ENCODE measurements at regions not wholly inside any gene's neighbourhood (a gene's known extent, or its start where the extent isn't known, plus 50 kb on each side); places are given as distances from the start of the nearest gene placed in this dataset.

DNA sequence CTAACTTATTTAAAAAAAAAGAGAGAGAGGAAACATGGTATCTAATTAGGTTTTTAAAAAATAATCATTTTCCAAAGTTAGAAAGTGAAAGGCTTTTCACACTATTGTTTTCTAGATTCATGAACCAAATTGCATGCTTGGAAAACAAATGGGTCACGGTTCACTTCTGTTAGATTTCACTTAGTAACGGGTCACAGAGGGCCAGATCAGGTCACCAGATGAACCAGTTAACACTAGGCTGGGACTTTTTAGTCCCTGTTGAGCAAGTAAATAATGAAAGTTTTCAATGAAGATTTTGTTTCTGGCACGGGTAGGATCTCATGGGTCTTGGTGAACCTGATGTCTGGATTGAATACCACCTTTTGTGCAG, 207.2 kb upstream of the RFX3 start:
- DNase-seq (ENCODE audit: low read depth in 4 of 4, low spot score in 3 of 4), result no peak

DNA sequence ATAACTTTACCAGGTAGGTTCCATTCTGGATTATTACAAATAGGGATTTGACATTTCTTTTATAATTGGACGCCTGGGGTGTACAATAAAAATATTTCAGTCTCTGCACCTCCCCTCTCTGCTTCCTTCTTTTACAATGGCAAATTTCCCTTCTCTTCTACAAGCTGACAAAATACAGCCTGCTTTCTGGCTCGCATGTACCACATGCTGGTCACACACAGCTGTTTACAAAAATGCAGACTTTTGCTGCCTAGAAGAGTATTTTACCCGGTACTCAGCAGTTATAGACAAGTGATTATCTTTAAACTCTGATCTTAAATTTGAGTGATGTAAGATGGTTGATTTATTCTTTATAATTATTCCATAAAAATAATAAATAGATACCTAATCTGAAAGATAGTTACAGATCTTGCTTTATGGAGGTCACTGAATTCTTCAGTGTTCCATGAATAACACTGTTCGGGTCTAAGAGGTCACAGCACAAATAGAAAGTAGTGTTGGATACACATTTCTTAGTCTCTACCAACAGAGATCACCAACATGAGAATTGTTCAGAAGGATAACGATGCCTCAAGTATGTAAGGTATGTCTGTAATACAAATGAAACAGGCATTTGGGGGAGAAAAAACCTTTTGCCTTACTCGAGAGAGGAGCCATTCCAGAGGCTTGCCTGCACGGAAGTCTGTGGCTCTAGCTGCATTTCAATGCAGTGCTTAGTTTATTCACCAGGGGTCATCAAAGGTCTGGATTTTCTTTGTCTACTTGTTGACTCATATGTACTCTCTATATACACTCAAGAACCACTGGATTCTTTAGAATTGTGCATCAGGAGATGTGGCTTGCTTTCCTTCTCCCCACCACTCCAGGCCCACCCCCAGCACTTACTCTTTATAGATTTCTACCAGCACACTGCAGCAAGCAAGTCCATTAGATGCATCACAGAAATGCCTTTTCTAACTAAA, 206.6 kb upstream of the RFX3 start:
- DNase-seq (ENCODE audit: low read depth in 4 of 4, low spot score in 3 of 4), result peak; percentile 66 to 78 (median 76)

DNA sequence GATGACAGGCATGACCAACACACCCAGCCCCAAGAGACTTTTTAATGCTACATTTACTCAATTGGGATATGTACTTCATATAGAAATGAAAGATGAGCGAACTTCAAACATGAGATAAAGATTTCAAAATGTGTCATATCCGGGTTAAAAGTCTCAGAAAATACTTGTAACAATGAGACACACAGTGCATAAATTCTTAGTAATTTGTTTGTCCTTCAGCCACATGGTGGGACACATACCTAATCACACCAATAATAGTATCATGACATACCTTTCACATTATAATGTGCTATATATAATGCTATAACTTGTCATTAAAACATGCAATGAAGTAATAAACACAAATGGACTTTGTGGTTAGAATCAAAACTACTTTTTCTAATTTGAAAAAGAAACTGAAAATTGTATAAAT, 204.7 kb upstream of the RFX3 start:
- DNase-seq (ENCODE audit: low read depth in 4 of 4, low spot score in 3 of 4), result no peak

DNA sequence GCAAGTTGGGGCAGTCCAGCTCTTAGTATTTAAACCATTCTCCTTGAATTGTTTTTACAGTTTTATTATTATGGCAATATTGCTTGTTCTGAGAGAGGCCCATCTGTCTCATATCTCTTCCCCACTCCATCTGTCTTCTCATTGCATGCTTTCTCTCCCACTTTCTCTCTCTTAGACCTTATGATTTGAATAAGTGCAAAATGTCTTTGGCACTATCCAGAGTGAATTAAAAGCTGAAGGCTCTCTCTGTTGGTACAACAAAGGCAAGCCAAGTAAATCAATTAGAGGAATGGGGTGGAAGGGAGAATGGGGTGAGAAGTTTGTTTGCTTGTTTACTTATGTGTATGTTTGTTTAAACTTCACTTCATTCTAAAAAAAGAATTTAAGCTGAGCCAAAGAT, 195.3 kb upstream of the RFX3 start:
- DNase-seq (ENCODE audit: low read depth in 4 of 4, low spot score in 3 of 4), result no peak

DNA sequence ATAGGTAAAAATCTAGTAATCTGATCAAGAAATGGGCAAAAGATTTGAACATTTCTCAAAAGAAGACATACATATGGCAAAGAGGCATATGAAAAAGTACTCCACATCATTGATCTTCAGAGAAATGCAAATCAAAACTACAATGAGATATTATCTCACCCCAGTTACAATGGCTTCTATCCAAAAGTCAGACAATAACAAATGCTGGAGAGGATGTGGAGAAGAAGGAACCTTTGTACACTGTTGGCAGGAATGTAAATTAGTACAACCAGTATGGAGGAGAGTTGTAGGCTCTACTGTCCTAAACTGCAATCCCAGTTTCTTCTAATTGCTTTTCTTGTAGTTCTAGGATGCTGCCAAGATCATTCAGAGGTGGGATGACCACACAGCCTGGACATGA, 193.5 kb upstream of the RFX3 start:
- DNase-seq (ENCODE audit: low read depth in 4 of 4, low spot score in 3 of 4), result no peak

DNA sequence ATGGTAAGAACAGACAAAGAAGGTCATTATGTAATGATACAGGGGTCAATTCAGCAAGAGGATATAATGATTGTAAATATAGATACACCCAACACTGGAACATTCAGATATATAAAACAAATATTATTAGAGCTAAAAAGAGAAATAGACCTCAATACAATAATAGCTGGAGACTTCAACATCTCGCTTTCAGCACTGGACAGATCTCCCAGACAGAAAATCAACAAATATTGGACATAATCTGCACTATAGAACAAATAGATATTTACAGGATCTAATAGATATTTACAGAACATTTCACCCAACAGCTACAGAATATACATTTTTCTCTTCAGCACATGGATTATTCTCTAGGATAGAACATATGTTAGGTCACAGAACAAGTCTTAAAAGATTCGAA, 190.6 kb upstream of the RFX3 start:
- no peak for DNase-seq (ENCODE audit: low read depth in 4 of 4, low spot score in 3 of 4)

DNA sequence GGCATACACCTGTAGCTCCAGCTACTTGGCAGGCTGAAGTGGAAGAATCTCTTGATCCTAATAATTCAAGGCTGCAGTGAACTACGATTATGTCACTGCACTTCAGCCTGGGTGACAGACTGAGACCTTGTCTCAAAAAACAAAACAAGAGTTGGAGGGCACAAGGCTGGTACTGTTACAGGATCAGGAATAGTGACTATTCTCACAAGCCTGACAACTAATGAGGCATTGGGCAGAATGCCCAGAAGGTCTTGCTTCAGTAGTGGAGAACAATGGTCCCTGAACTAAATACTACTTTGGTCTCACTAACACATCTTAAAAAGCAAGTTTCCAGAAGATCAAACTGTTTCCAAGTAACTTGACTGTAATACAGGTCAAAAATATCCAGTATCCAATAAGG, 182.9 kb upstream of the RFX3 start:
- DNase-seq (ENCODE audit: low read depth in 4 of 4, low spot score in 3 of 4), result peak in 2 of 4 donors; percentile 12 to 42

DNA sequence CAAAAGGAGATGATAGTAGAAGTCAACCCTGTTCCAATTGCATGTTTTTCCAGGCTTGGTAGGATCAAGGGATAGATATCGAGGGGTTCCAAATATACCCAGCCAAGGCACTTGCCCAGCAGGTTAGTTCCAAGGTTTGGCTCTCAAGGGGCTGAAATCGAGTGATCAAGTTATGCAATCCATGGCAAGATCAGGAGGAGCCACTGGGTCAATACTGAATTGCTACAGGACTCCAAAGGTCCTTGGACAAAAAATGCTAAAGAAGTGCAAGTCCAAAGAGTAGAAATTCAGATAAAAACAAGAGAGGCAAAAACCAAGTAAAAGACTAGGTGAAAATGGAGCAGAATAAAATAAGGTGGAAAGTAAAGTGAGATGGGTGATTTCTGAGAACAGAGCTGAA, 179.1 kb upstream of the RFX3 start:
- no peak for DNase-seq (ENCODE audit: low read depth in 4 of 4, low spot score in 3 of 4)

DNA sequence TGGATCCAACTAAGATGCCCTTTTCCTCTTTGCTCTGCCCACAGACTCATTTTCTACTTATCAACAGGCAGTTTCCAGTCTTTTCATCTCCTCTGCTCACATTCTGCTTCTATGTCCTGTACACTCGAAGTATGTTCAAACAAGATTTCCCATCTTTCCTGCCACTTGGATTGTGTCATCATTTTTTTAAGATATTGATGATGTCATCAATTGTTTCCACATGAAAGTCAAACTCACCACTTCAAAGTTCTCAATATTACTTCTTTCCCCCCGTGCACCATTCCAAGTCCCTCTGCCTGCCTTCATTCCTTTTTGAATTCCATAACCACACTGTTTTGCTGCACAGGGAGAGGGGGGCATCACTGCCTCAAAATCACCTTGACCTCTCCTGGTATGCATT, 175.0 kb upstream of the RFX3 start:
- DNase-seq (ENCODE audit: low read depth in 4 of 4, low spot score in 3 of 4), result no peak

DNA sequence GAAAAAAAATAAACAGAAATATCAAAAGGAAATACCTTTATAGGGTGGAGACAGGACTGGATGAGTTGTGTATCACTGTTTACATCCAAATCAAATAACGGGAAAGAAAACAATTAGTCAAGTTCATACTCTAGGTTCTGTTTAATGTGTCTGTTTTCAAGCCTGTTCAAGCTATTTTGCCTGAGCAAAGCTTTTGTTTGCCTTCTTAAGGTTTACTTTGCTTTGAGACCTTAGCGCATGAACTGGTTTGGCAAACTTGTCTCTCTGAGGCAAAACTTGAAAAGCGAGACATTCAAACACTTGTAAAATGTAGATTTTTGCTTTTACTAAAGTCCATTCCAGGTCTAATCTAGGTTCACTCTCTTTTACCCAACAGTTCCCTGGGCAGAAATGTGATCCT, 174.1 kb upstream of the RFX3 start:
- DNase-seq (ENCODE audit: low read depth in 4 of 4, low spot score in 3 of 4), result no peak

DNA sequence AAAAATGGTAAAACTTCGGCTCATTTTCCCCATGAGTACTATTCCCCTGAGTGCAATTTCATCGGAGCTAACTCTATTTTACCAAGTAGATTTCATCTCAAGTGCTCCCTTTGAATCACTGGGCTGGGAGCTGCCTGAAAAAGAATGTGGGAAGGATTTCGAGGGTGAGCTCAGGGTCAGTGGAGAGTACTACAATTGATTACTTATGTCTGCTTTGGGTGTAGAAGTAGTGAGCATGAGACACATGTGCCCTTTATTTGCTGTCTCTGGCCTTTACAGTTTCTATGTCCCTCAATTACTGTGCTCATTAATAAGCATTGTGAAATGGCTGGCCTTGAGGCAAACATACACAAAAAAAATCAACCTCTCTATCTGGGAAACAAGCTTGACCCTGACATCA, 172.7 kb upstream of the RFX3 start:
- no peak for DNase-seq (ENCODE audit: low read depth in 4 of 4, low spot score in 3 of 4)

DNA sequence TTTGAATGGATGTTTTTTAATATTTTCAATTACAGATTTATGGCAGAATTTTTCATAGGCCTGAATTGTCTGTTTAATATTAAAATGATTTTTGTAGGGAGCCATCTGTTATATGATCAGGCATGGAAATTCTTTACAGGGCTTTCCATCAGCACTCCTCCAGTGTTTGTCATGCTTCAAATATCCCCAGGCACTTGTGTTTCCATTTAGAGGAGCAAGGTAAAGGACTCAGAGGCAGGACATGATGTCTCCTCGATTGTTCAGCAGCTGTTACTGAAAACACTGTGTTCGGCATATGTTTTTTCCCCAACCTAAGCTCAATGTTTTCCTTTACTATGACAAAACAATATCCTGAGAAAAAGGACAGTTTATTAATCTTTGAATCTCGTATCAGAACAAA, 172.3 kb upstream of the RFX3 start:
- DNase-seq (ENCODE audit: low read depth in 4 of 4, low spot score in 3 of 4), result no peak

DNA sequence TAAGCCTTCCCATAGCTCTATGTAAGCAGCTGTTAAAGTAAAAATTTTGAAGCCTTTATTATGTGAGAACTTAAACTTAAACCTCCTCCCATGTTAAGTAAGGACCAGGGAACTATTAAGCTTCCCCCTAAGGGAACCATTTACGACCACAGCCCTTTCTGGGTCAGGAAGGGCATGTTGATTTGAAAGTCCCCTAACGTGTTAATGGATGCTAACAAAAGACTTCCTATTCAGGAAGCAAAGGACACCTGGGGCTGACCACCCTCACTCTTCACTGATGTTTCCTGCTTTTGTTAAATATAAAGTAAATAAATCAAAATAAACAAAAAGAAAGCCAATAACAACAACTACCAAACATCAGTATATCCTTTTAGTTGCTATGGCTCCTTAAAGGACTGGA, 170.6 kb upstream of the RFX3 start:
- no peak for DNase-seq (ENCODE audit: low read depth in 4 of 4, low spot score in 3 of 4)

DNA sequence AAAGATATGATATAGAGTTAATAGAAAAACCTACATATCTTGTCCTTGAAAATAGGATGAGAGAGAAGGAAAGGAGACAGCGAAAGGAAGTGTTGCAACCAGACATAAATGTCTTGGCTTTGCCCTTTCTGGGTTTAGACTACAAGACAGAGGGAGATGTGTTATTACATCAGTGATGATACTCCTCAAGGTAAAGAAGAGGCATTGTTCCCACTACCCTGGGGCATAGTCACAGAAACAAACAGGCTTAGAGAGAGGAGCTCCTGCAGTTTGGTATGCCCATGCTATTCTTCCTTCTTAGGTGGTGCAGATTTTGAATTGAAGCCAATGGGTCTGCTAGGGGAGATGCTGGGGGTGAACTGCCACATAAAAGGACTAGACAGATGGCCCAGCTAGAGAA, 166.8 kb upstream of the RFX3 start:
- DNase-seq (ENCODE audit: low read depth in 4 of 4, low spot score in 3 of 4), result no peak

DNA sequence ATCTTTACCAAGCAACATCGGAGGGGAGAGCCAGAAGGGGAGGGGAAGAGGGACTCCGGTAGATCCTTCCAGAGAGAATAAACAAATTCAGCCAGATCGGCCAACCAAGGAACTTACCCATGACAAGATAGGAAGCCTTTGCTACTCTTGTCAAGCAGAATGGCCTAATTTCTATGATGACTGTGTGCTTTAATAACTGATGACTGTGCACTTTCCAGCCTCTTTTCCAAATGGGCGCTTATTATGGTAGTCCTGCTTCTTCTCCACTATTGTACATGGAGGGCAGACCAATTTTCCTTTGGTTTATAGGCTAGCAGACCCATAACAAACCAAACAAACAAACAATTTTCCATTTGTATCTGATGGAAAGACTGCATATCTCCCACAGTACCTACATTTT, 163.8 kb upstream of the RFX3 start:
- DNase-seq (ENCODE audit: low read depth in 4 of 4, low spot score in 3 of 4), result no peak

DNA sequence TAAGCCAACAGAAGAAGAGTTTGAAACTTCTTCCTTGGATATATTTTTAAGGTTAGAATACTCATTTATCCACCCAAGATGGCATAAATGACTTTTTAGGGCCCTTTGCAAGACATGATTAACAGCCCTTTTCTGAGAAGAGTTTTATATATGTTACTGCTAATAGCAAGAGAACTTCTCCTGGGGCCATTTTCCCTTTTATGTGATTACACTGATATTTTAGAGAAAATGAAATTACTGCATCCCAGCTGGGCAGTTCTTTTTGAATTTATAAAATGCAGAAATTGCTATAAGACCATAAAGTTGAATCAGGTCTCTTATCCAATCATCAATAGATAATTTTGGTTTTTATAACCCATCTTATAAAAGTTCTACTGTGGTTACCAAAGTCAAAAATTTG, 161.3 kb upstream of the RFX3 start:
- DNase-seq (ENCODE audit: low read depth in 4 of 4, low spot score in 3 of 4), result no peak

DNA sequence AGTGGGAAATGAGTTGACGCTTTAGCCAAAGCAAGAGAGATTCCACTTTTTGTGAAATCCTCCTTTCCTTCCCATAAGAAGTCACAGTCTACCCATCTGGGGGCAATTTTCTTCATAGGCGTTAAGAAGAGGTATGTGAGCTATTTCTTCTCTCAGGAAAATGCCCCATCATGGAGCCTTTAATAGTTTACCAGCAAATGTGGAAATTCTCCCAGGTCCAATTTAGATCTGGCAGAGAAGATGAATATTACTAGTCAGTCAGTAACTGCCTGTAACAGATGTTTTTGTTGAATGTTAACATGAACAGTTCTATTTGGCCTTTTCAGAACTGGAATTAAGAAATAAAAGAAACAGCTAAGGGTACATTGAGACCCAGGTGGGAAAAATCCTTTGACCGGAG, 156.4 kb upstream of the RFX3 start:
- no peak for DNase-seq (ENCODE audit: low read depth in 4 of 4, low spot score in 3 of 4)

DNA sequence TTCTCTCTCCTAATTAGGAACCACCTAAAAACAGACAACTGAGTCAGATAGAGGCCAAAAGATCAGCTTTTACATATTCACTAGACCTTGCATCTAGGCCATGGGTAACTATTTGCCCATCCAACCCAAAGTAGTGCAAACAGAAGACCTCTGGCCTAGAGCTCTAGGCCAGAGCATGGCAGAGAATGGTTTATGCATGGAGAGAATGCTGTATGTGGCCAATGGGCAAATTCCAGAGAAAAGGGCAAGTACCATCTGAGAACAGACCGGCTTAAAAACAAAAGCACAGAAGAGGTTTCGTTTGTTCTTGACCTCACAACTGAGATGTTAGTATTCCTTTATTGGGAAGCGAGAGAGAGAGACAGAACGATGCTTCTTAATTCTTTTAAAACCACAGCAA, 151.7 kb upstream of the RFX3 start:
- DNase-seq (ENCODE audit: low read depth in 4 of 4, low spot score in 3 of 4), result no peak

DNA sequence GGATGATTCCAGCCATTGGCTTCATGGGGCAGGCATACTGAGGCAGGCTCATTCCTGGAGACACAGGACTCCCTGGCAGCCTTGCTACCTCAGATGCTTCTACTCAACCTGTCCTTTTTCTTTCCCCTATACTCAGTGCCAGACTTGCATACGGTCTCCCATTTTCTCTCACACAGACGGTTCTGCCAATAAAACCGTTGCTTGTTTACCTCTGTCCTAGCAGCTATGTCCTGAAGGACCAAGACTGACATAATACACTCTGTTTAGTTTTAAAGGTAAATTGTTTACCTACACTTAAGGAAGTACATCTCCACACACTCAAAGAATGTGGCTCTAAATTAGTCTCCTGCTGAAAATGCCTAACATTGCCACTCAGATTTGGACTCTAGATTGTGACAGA, 151.0 kb upstream of the RFX3 start:
- no peak for DNase-seq (ENCODE audit: low read depth in 4 of 4, low spot score in 3 of 4)

DNA sequence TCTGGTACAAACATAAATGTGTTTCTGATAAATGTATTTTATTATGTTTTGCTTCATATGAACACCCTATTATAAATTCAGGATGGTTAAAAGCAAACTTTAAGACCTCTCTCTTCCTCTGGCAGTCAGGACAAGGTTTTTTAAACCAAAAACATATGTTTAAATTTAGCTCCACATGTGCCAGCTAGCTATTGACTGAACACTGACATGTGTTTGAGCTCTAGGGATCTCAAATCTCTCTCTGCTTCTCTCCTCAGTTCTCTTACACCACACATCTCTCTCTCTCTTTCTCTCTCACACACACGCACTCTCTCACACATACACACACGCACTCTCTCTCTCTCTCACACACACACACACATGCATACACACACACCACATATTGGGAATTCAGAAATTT, 150.1 kb upstream of the RFX3 start:
- no peak for DNase-seq (ENCODE audit: low read depth in 4 of 4, low spot score in 3 of 4)

DNA sequence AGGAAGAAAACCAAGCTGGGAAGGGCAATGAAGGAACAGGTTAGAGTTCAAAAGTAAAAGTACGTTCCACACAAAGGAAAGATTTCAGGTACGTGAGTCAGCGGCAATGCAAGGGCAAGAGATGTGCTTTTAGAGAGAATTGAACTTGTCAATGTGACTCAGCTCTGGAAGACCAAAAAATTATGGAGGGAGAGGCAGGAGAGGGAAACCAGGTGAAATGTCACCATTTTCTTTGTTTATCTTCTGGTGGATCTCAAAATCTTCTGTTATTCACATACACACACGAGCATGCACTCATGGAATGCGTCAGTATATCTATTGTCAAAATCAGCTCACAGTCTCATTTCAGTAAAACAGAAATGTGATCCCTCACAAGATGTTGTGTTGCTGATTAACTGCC, 148.8 kb upstream of the RFX3 start:
- DNase-seq (ENCODE audit: low read depth in 4 of 4, low spot score in 3 of 4), result no peak

DNA sequence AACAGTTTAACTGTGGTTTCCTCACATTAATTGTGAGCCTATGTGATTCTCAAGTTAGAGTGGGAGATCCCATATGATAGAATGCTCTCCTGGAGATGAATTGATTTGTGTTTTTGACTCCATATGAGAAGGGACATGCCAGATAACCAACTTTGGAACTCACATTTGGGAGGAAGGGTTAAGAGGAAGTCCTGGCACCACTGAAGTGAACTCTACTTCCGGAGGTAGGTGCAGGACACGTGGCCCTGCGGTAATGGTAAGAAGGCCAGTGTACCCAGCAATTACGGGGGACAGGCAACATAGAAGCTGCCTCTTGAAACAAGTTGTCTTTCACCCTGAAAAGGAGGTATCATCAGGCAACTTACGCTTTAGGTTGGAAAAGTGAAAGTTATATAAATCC, 146.6 kb upstream of the RFX3 start:
- DNase-seq (ENCODE audit: low read depth in 4 of 4, low spot score in 3 of 4), result no peak

DNA sequence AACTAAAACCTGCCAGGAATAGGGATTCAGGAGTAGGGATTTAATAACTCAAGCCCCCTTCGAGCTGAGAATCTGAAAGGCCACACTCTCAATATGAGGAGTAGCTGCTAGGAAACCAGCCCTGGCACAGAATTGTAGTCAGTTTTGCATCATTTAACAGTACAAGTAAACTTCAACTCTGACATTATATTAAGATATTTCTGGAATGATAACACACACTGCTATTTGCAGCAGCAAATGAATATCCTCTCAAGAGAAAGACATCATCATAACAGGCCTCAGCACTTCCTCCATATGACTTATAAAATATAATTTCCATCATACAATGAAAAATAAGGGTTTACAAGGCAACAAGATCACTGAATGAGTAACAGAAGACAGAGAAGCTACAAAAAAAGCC, 138.2 kb upstream of the RFX3 start:
- no peak for DNase-seq (ENCODE audit: low read depth in 4 of 4, low spot score in 3 of 4)
